GM23248 (cell line): ENCODE measurements at regions not wholly inside any gene's neighbourhood (a gene's known extent, or its start where the extent isn't known, plus 50 kb on each side); places are given as distances from the start of the nearest gene placed in this dataset.

Experiments used
- DNase-seq: peaks from one replicate; pipeline ENCODE4 v3.0.0-alpha.2; 2015
- H2AFZ ChIP-seq: fragments of 200-600 bp; sonication (generic); 2 replicates; pipeline ENCODE4 v1.6.1; 2016; ENCODE audit warnings: antibody characterized with exemption
- H3F3A ChIP-seq: fragments of 200-600 bp; sonication (generic); 2 replicates; pipeline ENCODE4 v1.6.1; 2016; ENCODE audit warnings: mild to moderate bottlenecking, antibody characterized with exemption, mixed run types; ENCODE audit not compliant: insufficient read depth
- H3K27ac ChIP-seq: fragments of 200-600 bp; sonication (generic); 2 replicates; pipeline ENCODE4 v1.5.1; 2016; ENCODE audit warnings: mild to moderate bottlenecking
- H3K27me3 ChIP-seq: fragments of 200-600 bp; sonication (generic); replicated peaks from 2 replicates; pipeline ENCODE4 v1.6.1; 2016; ENCODE audit warnings: mild to moderate bottlenecking; ENCODE audit not compliant: insufficient read depth
- H3K36me3 ChIP-seq: fragments of 200-600 bp; sonication (generic); 2 replicates; pipeline ENCODE4 v1.6.1; 2016; ENCODE audit warnings: low read depth, mild to moderate bottlenecking
- H3K4me1 ChIP-seq: fragments of 200-600 bp; sonication (generic); 2 replicates; pipeline ENCODE4 v1.6.1; 2016; ENCODE audit warnings: mild to moderate bottlenecking; ENCODE audit not compliant: insufficient read depth
- H3K4me2 ChIP-seq: fragments of 200-600 bp; sonication (generic); one replicate; pipeline ENCODE4 v1.6.1; 2016; ENCODE audit warnings: mild to moderate bottlenecking; ENCODE audit not compliant: unreplicated experiment
- H3K4me3 ChIP-seq: fragments of 200-600 bp; sonication (generic); 2 replicates; pipeline ENCODE4 v1.5.1; 2016; ENCODE audit warnings: mild to moderate bottlenecking
- H3K79me2 ChIP-seq: fragments of 200-600 bp; sonication (generic); 2 replicates; pipeline ENCODE4 v1.6.1; 2016; ENCODE audit warnings: mild to moderate bottlenecking; ENCODE audit not compliant: insufficient read depth
- H3K9ac ChIP-seq: fragments of 200-600 bp; sonication (generic); 2 replicates; pipeline ENCODE4 v1.6.1; 2016; ENCODE audit warnings: mild to moderate bottlenecking
- H3K9me2 ChIP-seq: fragments of 200-600 bp; sonication (generic); 2 replicates; pipeline ENCODE4 v1.6.1; 2016; ENCODE audit warnings: mixed run types, mild to moderate bottlenecking, moderate library complexity; ENCODE audit not compliant: insufficient read depth
- H3K9me3 ChIP-seq: fragments of 200-600 bp; sonication (generic); one replicate; pipeline ENCODE4 v1.6.1; 2017; ENCODE audit warnings: low read depth
- H4K20me1 ChIP-seq: fragments of 200-600 bp; sonication (generic); 2 replicates; pipeline ENCODE4 v1.6.0; 2016; ENCODE audit not compliant: insufficient read depth
- EZH2 ChIP-seq: fragments of 200-600 bp; sonication (generic); IDR thresholded peaks from 2 replicates; pipeline ENCODE4 v1.6.1; 2018; ENCODE audit warnings: antibody characterized with exemption, mild to moderate bottlenecking; ENCODE audit not compliant: insufficient read depth, poor library complexity, severe bottlenecking
- EZH2phosphoT487 ChIP-seq: fragments of 200-600 bp; sonication (generic); IDR thresholded peaks from 2 replicates; pipeline ENCODE4 v1.6.1; 2018; ENCODE audit warnings: antibody characterized with exemption, moderate library complexity, mild to moderate bottlenecking, low read depth; ENCODE audit not compliant: insufficient read depth
- WGBS, 2 experiments: methylation state at CpG; one replicate each; pipeline ENCODE4 v1.1.6; 2015 to 2017; ENCODE audit warnings: low lambda C conversion rate in 2 of 2, low coverage in 1 of 2; ENCODE audit errors: missing lambda C conversion rate in 2 of 2; 5-methylcytosine and 5-hydroxymethylcytosine counted together
- in situ Hi-C: fragments of 300-500 bp; cut with MboI; formaldehyde crosslinking; loops from 2 replicates; pipeline ENCODE4 v1.15.0; 2020

DNA sequence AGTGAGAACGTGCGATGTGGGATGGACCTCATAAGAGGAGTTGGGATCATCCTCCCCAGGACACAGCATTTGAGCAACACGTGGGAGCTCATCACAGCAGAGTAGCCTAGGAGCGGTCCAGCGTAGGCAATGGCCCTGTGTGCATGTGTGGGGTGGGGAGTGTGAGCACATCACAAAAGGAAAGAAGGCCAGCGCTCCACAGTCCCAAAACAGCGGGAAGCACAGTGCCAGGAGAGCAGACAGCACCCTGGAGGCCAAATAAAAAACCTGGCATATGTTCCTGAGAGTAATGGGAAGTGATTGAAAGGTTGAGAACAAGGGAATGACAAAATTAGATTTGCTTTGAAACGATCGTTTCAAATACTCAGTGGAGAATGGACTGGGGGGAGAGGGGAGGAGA is 226.0 kb downstream of the C7orf25 start:
- Histone ChIP-seq H3K4me3 (no peak overlapping the region), H3K79me2 (no peaks in the 10 kb centered on the region), H3F3A (no peaks in the 10 kb centered on the region), H3K9me3 (no peaks in the 10 kb centered on the region), H3K4me1 (no peaks in the 10 kb centered on the region), H3K9me2 (no peaks in the 10 kb centered on the region), H3K9ac (no peak overlapping the region), H4K20me1 (no peaks in the 10 kb centered on the region), H3K36me3 (no peaks in the 10 kb centered on the region), H3K27me3 (peaks cover 16% of the 10 kb centered on the region), H3K4me2 (no peak overlapping the region), H2AFZ (no peak overlapping the region), H3K27ac (no peak overlapping the region)
- no peak for DNase-seq
- 79 to 85% methylated on average over 9 of the region's 9 CpGs for WGBS, 2 experiments
- in situ Hi-C loops, result no loop called here
- TF ChIP-seq EZH2phosphoT487 (no peak), EZH2 (no peak)

DNA sequence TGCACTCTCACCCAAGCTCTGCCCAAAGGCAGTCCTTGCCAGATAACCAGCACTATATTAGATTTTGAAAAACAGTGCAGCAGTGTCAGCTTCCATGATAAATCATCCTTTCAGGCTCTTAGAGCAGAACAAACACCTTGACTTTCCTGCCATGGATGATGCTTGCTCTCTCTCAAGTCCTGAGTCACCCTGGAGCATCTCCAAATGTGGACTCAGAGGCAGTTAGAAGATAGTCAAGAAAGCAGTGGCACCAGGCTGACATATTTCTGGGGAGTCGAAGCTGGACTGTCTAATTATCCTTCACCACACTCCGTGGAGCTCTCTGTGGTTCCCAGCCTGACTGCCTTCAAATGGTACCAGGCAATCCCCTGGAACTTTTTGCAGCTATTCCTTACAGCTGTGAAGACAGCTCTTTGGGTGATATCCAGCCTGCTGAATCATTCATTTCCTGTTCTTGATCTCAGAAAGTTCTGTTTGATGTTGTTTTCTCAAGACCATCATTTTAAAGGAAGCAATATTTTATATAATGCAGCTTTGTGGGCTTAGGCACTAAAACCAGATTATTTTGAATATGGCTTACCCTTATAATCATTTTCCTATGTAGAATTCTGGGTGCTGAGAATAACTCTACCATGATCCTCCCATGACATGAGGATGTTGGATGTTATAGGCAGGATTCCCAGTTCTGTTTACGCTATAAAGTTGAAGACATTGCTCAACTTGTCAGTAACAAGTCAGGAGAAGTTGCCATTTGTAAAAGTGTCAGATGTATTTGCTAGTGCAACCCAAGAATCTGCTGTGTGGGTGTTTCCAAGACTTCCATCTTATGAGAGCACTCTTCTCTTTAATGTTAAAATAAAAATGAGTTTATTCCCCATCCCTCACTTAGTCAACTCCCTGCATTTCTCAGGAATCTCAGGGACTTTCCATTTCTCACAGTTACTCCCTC is 233.8 kb downstream of the C7orf25 start:
- H3K27me3 ChIP-seq, result no peaks in the 10 kb centered on the region
- H3K9me3 ChIP-seq, result no peaks in the 10 kb centered on the region
- WGBS, 2 experiments, result 4% methylated on average over 3 of the region's 3 CpGs
- TF ChIP-seq EZH2phosphoT487 (peak; percentile 58; the same call in 1 of the 2 replicates), EZH2 (no peak)
- peak overlapping the region; percentile 51 for H3K27ac ChIP-seq
- peak overlapping the region; percentile 23 for H3K4me2 ChIP-seq
- H4K20me1 ChIP-seq, result no peaks in the 10 kb centered on the region
- peaks cover 21% of the 10 kb centered on the region for H3K4me1 ChIP-seq
- no peak overlapping the region for H2AFZ ChIP-seq
- DNase-seq, result peak; percentile 94
- no peaks in the 10 kb centered on the region for H3K9me2 ChIP-seq
- peaks cover 29% of the 10 kb centered on the region for H3F3A ChIP-seq
- H3K4me3 ChIP-seq, result no peak overlapping the region
- no peaks in the 10 kb centered on the region for H3K79me2 ChIP-seq
- H3K36me3 ChIP-seq, result no peaks in the 10 kb centered on the region
- in situ Hi-C loops, result no loop called here
- no peak overlapping the region for H3K9ac ChIP-seq

DNA sequence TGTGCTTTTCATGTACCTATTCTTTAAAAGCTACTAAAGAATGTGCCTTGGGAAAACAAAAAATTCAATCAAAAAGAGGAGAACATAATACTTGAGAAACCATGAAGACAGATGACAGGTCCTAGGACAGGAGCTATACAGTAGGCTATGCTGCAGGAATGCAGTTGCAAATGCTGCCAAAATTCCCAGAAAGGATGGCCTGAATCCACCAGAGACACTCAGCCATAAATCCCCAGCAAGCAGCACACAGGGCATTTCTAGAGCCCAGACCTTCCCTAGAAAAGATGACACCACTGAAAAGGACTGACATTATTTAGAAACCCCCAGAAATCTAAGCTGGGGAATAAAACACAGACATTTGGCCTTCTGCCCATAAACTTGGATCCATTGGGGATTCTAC is 237.3 kb downstream of the C7orf25 start:
- Histone ChIP-seq H3K4me2 (no peak overlapping the region), H3K27me3 (no peaks in the 10 kb centered on the region), H3K79me2 (no peaks in the 10 kb centered on the region), H2AFZ (no peak overlapping the region), H3K4me1 (peaks cover 40% of the 10 kb centered on the region), H3K27ac (no peak overlapping the region), H3K4me3 (no peak overlapping the region), H3K9ac (no peak overlapping the region), H3K9me2 (no peaks in the 10 kb centered on the region), H4K20me1 (no peaks in the 10 kb centered on the region), H3F3A (peaks cover 54% of the 10 kb centered on the region), H3K9me3 (no peaks in the 10 kb centered on the region), H3K36me3 (no peaks in the 10 kb centered on the region)
- TF ChIP-seq EZH2 (no peak), EZH2phosphoT487 (no peak)
- no peak for DNase-seq
- in situ Hi-C loops, result no loop called here

DNA sequence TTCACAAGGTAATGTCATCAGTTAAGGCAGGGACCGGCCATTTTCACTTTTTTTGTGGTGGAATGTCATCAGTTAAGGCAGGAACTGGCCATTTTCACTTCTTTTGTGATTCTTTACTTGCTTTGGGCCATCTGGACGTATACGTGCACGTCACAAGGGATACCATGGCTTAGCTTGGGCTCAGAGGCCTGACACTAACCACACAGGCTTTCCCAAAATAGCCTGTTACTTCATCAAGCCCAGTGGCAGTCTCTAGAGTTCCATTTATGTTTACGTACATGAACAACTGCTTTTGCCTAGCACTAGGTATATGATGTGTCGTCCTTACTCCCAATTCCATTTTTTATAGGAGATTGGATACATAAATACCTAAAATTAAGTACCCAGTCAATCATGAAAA is 237.9 kb downstream of the C7orf25 start:
- Histone ChIP-seq H3K36me3 (no peaks in the 10 kb centered on the region), H2AFZ (no peak overlapping the region), H3K27me3 (no peaks in the 10 kb centered on the region), H3K4me3 (no peak overlapping the region), H3K79me2 (no peaks in the 10 kb centered on the region), H3K4me2 (no peak overlapping the region), H3K9me2 (no peaks in the 10 kb centered on the region), H3K9me3 (no peaks in the 10 kb centered on the region), H4K20me1 (no peaks in the 10 kb centered on the region), H3K27ac (no peak overlapping the region), H3K9ac (no peak overlapping the region), H3F3A (peaks cover 54% of the 10 kb centered on the region), H3K4me1 (peaks cover 40% of the 10 kb centered on the region)
- in situ Hi-C loops, result no loop called here
- TF ChIP-seq EZH2, result no peak
- no peak for TF ChIP-seq EZH2phosphoT487
- 95 to 99% methylated on average over 6 of the region's 6 CpGs for WGBS, 2 experiments
- DNase-seq, result no peak
